Heart left ventricle (tissue), 16 donors: ENCODE measurements at regions not wholly inside any gene's neighbourhood (a gene's known extent, or its start where the extent isn't known, plus 50 kb on each side); places are given as distances from the start of the nearest gene placed in this dataset.

Experiments used
- ATAC-seq, 4 donors: fragments of 200-7000 bp; cut with Tn5 transposase; one replicate each; pipeline ENCODE4 v1.9.1; 2020 to 2022; ENCODE audit warnings: moderate library complexity in 4 of 4, mild to moderate bottlenecking in 3 of 4, moderate number of reproducible peaks in 1 of 4
- DNase-seq, 5 donors: peaks; one replicate each; pipeline ENCODE4 v3.0.0-alpha.2; 2020
- H3K27ac ChIP-seq, 12 donors: fragments of 200-600 bp; sonication (generic) in 4 of 12; one replicate each; pipeline versions ENCODE4 v1.5.0 to v1.8.0; 2016 to 2022; ENCODE audit warnings: mild to moderate bottlenecking in 2 of 12
- H3K27me3 ChIP-seq, 9 donors: fragments of 200-600 bp; sonication (generic) in 2 of 9; one replicate each; pipeline versions ENCODE4 v1.5.1 to v1.8.0; 2016 to 2022; ENCODE audit warnings: mild to moderate bottlenecking in 3 of 9
- H3K36me3 ChIP-seq, 9 donors: fragments of 200-600 bp; sonication (generic) in 2 of 9; one replicate each; pipeline versions ENCODE4 v1.5.0 to v1.8.0; 2018 to 2022; ENCODE audit warnings: mild to moderate bottlenecking in 2 of 9
- H3K4me1 ChIP-seq, 12 donors: fragments of 200-600 bp; sonication (generic) in 4 of 12; one replicate each; pipeline versions ENCODE4 v1.5.0 to v1.8.0; 2016 to 2022; ENCODE audit warnings: mild to moderate bottlenecking in 3 of 12
- H3K4me3 ChIP-seq, 12 donors: fragments of 200-600 bp; sonication (generic) in 4 of 12; one replicate each; pipeline versions ENCODE4 v1.5.0 to v1.8.0; 2017 to 2022; ENCODE audit warnings: mild to moderate bottlenecking in 9 of 12, moderate library complexity in 4 of 12
- H3K9me3 ChIP-seq, 12 donors: fragments of 200-600 bp; sonication (generic) in 4 of 12; one replicate each; pipeline versions ENCODE4 v1.5.0 to v1.8.0; 2016 to 2022; ENCODE audit warnings: mild to moderate bottlenecking in 1 of 12
- POLR2A ChIP-seq, 2 donors: fragments of 450-650 bp; IDR thresholded peaks; one replicate each; pipeline ENCODE4 v1.6.1; 2017; ENCODE audit warnings: antibody characterized with exemption in 2 of 2, mild to moderate bottlenecking in 2 of 2, moderate library complexity in 2 of 2
- WGBS, 4 donors: extraction: QIAGEN DNeasy Blood & Tissue Kit in 2 of 4; methylation state at CpG; one replicate each; pipeline versions ENCODE4 v1.1.5 to v1.1.7; 2013 to 2018; 5-methylcytosine and 5-hydroxymethylcytosine counted together
- intact Hi-C, 10 donors: fragments of 100-400 bp; cut with DNase I; formaldehyde crosslinking; loops; one replicate each; pipeline versions ENCODE4 v1.11.1 to v1.14.2; 2022
- TF ChIP-seq, protein P1 (sequence below), 12 donors: fragments of 200-600 bp; sonication (generic) in 4 of 12; IDR thresholded peaks; one replicate each; pipeline versions ENCODE4 v1.5.0 to v1.8.0; 2018 to 2022; ENCODE audit warnings: antibody characterized with exemption in 12 of 12, mild to moderate bottlenecking in 5 of 12
- donor health status: ischemic (EF 13 %, LVEDD 7.1; RV severe dilation, severe dysfunction).
- donor health status: healthy with polysubstance abuse.
- donor health status: DM: no; HTN: yes; CAD: no.
- donor health status: DM: no; HTN: no; CAD: no.
- donor health status: ischemic (EF 25% LVEDD 6.9; RV normal size, moderate dysfunction).
- donor health status: ischemic (EF 25% LVEDD 5.7; RV mildly dilated, moderate dysfunction).
- donor health status: healthy.
- donor health status: DM: yes; HTN: yes; CAD: no.
- donor health status: ischemic (EF 35%, LVEDD 5.7; RV mildly dilated, moderate dysfunction).
- donor health status: nonischemic (EF 11% LVEDD 7.7; RV severe dilation, severe dysfunction).
- donor health status: DM: yes; HTN: yes; CAD: no.
- donor health status: PGD.
- donor health status: ischemic (EF 29% LVEDD 5.4; RV normal size, mild dysfunction).
- donor health status: nonischemic (EF 23%, LVEDD 6.1; RV moderate dilation, normal function).

DNA sequence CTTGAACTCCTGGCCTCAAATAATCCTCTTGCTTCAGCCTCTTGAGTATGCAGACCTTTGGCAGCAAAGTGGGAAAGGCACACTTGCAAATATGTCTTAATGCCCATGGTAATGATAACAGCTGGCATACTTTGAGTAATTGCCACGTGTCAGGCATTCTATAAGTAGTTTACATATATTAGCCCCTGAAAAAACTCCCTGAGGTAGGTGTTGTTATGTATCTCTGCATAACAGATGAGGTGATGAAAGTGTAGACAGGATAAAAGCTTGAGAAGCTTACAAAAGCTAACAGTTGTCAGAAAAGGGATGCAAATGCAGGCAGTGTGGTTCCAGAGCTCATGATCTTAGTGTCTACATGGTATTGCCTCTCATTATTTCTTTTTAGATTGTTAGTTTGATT is 291.1 kb upstream of the C11orf87 start:
- Histone ChIP-seq H3K27me3 (no peaks in the 10 kb centered on the region), H3K27ac (no peak overlapping the region), H3K4me3 (no peak overlapping the region), H3K4me1 (no peaks in the 10 kb centered on the region), H3K9me3 (no peaks in the 10 kb centered on the region), H3K36me3 (no peaks in the 10 kb centered on the region)
- ATAC-seq (no peak), DNase-seq (no peak)
- TF ChIP-seq POLR2A (IDR thresholded peaks at IDR 0.05) = no peak
- intact Hi-C loops = loop anchor here in 1 of 10 donors (10.0 kb wide), 1 partner anchor 546 kb away; no protein-coding TSS in a partner anchor
- 38 to 57% (median 53%) methylated on average over 1 of the region's 1 CpG for WGBS, 4 donors

DNA sequence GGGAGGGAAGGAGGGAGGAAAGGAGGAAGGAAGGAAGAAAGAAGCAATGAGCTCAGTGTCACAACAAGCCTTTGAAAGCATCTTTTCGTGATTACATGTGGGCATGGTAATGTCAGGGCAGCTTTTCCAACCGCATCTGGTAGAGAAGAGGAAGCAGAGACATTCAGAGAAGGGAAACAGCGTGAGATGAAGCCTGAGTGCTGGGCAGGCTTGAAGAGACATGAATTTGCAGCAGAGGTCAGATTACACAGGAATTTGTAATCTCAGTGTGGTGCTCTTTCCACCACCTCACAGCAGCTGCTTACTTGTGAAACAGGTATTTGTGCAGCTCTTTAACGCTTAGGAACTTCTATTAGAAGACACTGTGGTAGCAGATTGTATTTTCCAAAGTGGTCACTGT is 289.5 kb upstream of the C11orf87 start:
- no peak for ATAC-seq
- Histone ChIP-seq H3K4me1 (no peaks in the 10 kb centered on the region), H3K27ac (no peak overlapping the region), H3K9me3 (peaks cover 0 to 8% (median 0%) of the 10 kb centered on the region in 12 donors), H3K27me3 (no peaks in the 10 kb centered on the region), H3K4me3 (no peak overlapping the region), H3K36me3 (no peaks in the 10 kb centered on the region)
- WGBS, 4 donors = 54 to 63% (median 57%) methylated on average over 4 of the region's 4 CpGs
- TF ChIP-seq, protein P1, sequence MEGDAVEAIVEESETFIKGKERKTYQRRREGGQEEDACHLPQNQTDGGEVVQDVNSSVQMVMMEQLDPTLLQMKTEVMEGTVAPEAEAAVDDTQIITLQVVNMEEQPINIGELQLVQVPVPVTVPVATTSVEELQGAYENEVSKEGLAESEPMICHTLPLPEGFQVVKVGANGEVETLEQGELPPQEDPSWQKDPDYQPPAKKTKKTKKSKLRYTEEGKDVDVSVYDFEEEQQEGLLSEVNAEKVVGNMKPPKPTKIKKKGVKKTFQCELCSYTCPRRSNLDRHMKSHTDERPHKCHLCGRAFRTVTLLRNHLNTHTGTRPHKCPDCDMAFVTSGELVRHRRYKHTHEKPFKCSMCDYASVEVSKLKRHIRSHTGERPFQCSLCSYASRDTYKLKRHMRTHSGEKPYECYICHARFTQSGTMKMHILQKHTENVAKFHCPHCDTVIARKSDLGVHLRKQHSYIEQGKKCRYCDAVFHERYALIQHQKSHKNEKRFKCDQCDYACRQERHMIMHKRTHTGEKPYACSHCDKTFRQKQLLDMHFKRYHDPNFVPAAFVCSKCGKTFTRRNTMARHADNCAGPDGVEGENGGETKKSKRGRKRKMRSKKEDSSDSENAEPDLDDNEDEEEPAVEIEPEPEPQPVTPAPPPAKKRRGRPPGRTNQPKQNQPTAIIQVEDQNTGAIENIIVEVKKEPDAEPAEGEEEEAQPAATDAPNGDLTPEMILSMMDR (IDR thresholded peaks at IDR 0.05) = no peak
- TF ChIP-seq POLR2A (IDR thresholded peaks at IDR 0.05) = no peak
- no peak for DNase-seq
- intact Hi-C loops = loop anchor here in 1 of 10 donors (10.0 kb wide), 1 partner anchor 548 kb away; no protein-coding TSS in a partner anchor

DNA sequence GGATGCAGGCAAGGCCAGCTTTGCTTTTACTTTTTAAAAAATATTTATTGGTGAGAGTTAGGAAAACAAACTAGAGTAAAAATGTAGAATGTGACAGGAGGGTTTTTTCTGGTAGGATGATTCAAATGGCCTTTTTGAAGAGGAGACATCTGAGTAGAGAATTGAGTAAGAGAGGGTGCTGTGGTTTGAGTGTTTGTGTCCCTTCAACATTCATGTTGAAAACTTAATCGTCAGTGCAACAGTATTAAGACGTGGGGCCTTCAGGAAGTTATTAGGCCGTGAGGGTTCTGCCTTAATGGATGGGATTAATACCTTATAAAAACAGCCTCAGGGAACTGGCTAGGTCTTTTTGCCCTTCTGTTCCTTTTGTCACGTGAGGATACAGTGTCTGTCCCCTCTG is 288.8 kb upstream of the C11orf87 start:
- WGBS, 4 donors = 66 to 83% (median 78%) methylated on average over 4 of the region's 4 CpGs
- Histone ChIP-seq H3K36me3 (no peaks in the 10 kb centered on the region), H3K27me3 (no peaks in the 10 kb centered on the region), H3K4me3 (no peak overlapping the region), H3K27ac (no peak overlapping the region), H3K4me1 (no peaks in the 10 kb centered on the region), H3K9me3 (peaks cover 0 to 10% (median 0%) of the 10 kb centered on the region in 12 donors)
- TF ChIP-seq, protein P1 (IDR thresholded peaks at IDR 0.05) = no peak
- no peak for TF ChIP-seq POLR2A (IDR thresholded peaks at IDR 0.05)
- DNase-seq (no peak), ATAC-seq (no peak)
- intact Hi-C loops = loop anchor here in 1 of 10 donors (10.0 kb wide), 1 partner anchor 548 kb away; no protein-coding TSS in a partner anchor

DNA sequence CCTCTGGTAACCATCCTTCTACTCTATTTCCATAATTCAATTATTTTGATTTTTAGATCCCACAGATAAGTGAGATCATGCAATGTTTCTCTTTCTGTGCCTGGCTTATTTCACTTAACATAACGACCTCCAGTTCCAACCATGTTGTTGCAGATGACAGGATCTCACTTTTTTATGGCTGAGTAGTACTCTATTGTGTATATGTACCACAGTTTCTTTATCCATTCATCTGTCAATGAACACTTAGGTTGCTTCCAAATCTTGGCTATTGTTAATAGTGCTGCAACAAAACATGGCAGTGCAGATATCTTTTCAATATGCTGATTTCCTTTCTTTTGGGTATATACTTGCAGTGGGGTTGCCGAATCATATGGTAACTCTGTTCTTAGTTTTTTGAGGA is 286.4 kb upstream of the C11orf87 start:
- Histone ChIP-seq H3K27ac (no peak overlapping the region), H3K4me1 (no peaks in the 10 kb centered on the region), H3K4me3 (no peak overlapping the region), H3K36me3 (no peaks in the 10 kb centered on the region), H3K27me3 (no peaks in the 10 kb centered on the region), H3K9me3 (peaks cover 0 to 10% (median 0%) of the 10 kb centered on the region in 12 donors)
- WGBS, 4 donors = 74 to 85% (median 81%) methylated on average over 2 of the region's 2 CpGs
- no peak for ATAC-seq
- DNase-seq = no peak
- TF ChIP-seq, protein P1 (IDR thresholded peaks at IDR 0.05) = no peak
- no peak for TF ChIP-seq POLR2A (IDR thresholded peaks at IDR 0.05)
- intact Hi-C loops = loop anchor here in 1 of 10 donors (10.0 kb wide), 1 partner anchor 551 kb away; no protein-coding TSS in a partner anchor

DNA sequence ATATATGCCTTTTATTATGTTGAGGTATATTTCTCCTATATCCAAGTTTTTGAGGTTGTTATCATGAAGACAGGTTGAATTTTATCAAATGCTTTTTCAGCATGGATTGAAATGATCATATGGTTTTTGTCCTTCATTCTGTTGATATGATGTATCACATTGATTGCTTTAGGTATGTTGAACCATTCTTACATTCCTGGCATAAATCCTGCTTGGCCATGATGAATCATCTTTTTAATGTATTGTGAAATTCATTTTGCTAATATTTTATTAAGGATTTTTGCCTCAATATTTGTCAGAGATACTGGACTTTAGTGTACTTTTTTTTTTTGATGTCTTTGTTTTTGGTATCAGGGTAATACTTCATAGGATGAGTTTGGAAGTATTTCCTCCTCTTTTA is 283.8 kb upstream of the C11orf87 start:
- intact Hi-C loops = loop anchor here in 1 of 10 donors (10.0 kb wide), 1 partner anchor 553 kb away; no protein-coding TSS in a partner anchor
- Histone ChIP-seq H3K27me3 (no peaks in the 10 kb centered on the region), H3K27ac (no peak overlapping the region), H3K4me3 (no peak overlapping the region), H3K4me1 (no peaks in the 10 kb centered on the region), H3K9me3 (peaks cover 0 to 10% (median 0%) of the 10 kb centered on the region in 12 donors), H3K36me3 (no peaks in the 10 kb centered on the region)
- DNase-seq = no peak
- TF ChIP-seq POLR2A (IDR thresholded peaks at IDR 0.05) = no peak
- TF ChIP-seq, protein P1 (IDR thresholded peaks at IDR 0.05) = no peak
- ATAC-seq = no peak
